ENCODE measurements at regions not wholly inside any gene's neighbourhood (a gene's known extent, or its start where the extent isn't known, plus 50 kb on each side); places are given as distances from the start of the nearest gene placed in this dataset.

GRCh38 chr4:175891851-175892250, 79.8 kb upstream of the GPM6A start:
- DNase-seq (ENCODE audit: low spot score): no peak
- Histone ChIP-seq H3K27ac (ENCODE audit: low read depth in 1 of 2, low read length in 2 of 2) (no peak overlapping the region), H3K4me1 (ENCODE audit: control insufficient read depth in 4 of 4, insufficient read depth in 4 of 4, low read length in 3 of 4) (peaks cover 0 to 10% (median 6%) of the 10 kb centered on the region in 4 donors), H3K4me3 (ENCODE audit: low read depth in 1 of 3, low read length in 3 of 3) (no peak overlapping the region), H3K36me3 (ENCODE audit: control insufficient read depth in 4 of 4, insufficient read depth in 3 of 4, low read depth in 1 of 4, low read length in 3 of 4) (no peaks in the 10 kb centered on the region), H3K27me3 (ENCODE audit: control insufficient read depth in 4 of 4, insufficient read depth in 4 of 4, low read length in 3 of 4) (no peaks in the 10 kb centered on the region), H3K9me3 (ENCODE audit: control insufficient read depth in 4 of 4, low read length in 3 of 4) (no peaks in the 10 kb centered on the region), H3K9ac (ENCODE audit: low read depth in 1 of 2, low read length in 2 of 2) (no peak overlapping the region)
- WGBS: 4% methylated on average over 2 of the region's 2 CpGs
- no peak for TF ChIP-seq HNF4G (IDR thresholded peaks at IDR 0.05)
- no peak for TF ChIP-seq RXRA (IDR thresholded peaks at IDR 0.05)
- peak; percentile 54 for TF ChIP-seq CTCF (IDR thresholded peaks at IDR 0.05; ENCODE audit: low read depth, low read length, missing input control)
- TF ChIP-seq FOXA2 (IDR thresholded peaks at IDR 0.05): peak; percentile 75
- TF ChIP-seq RAD21 (IDR thresholded peaks at IDR 0.05): peak; percentile 81 to 84
- no peak for TF ChIP-seq GABPA (IDR thresholded peaks at IDR 0.05 in 1 of 2, conservative IDR thresholded peaks at IDR 0.05 in 1 of 2)
- TF ChIP-seq NR2F2 (IDR thresholded peaks at IDR 0.05): no peak
- peak in 1 of 2 donors; percentile 38 for TF ChIP-seq HNF4A (conservative IDR thresholded peaks at IDR 0.05)
- TF ChIP-seq ATF3 (IDR thresholded peaks at IDR 0.05): no peak
- TF ChIP-seq MAX (IDR thresholded peaks at IDR 0.05): no peak
- TF ChIP-seq JUND (IDR thresholded peaks at IDR 0.05): no peak
- peak; percentile 10 for TF ChIP-seq SP1 (IDR thresholded peaks at IDR 0.05)
- TF ChIP-seq TAF1 (conservative IDR thresholded peaks at IDR 0.05): no peak
- TF ChIP-seq ZBTB33 (IDR thresholded peaks at IDR 0.05): no peak
- TF ChIP-seq EGR1 (IDR thresholded peaks at IDR 0.05; ENCODE audit: low read depth in 2 of 2): no peak
- TF ChIP-seq REST (IDR thresholded peaks at IDR 0.05): no peak
- peak; percentile 44 for TF ChIP-seq FOXA1 (IDR thresholded peaks at IDR 0.05)
- peak; percentile 21 for TF ChIP-seq YY1 (IDR thresholded peaks at IDR 0.05)
